ENCODE measurements at regions not wholly inside any gene's neighbourhood (a gene's known extent, or its start where the extent isn't known, plus 50 kb on each side); places are given as distances from the start of the nearest gene placed in this dataset.
"Not testable (repeated sequence)": the region's sequence is repeated elsewhere in the genome, so short reads cannot be mapped to it uniquely, and the experiment has no call there.

- not testable (repeated sequence) for TF ChIP-seq CTCF (IDR thresholded peaks at IDR 0.05; ENCODE audit: low read depth, low read length, poor library complexity, severe bottlenecking); EZH2phosphoT487 (IDR thresholded peaks at IDR 0.05; ENCODE audit: borderline replicate concordance, low read length)
These were observed 100.0 kb upstream of the FOXD4L5 start for GRCh38 chr9:65384759-65385654.
